Retina (tissue), 1 donor: ENCODE measurements at regions not wholly inside any gene's neighbourhood (a gene's known extent, or its start where the extent isn't known, plus 50 kb on each side); places are given as distances from the start of the nearest gene placed in this dataset.
"Not testable (repeated sequence)": the region's sequence is repeated elsewhere in the genome, so short reads cannot be mapped to it uniquely, and the experiment has no call there.

ENCODE experiments used
- DNase-seq: peaks from one replicate; pipeline ENCODE4 v3.0.0-alpha.2; 2016

DNA sequence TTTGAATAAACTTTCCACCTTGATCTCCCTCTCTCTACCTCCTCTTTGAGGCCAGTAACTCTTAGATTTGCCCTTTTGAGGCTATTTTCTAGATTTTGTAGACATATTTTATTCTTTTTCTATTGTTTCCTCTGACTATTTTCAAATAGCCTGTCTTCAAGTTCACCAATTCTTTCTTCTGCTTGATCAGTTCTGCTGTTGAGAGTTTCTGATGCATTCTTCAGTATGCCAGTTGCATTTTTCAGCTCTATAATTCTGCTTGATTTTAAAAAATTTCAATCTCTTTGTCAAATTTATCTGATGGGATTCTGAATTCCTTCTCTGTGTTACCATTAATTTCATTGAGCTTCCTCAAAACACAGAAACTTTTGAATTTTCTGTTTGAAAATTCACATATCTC, 257.5 kb downstream of the HAPSTR1 start:
- no peak for DNase-seq

DNA sequence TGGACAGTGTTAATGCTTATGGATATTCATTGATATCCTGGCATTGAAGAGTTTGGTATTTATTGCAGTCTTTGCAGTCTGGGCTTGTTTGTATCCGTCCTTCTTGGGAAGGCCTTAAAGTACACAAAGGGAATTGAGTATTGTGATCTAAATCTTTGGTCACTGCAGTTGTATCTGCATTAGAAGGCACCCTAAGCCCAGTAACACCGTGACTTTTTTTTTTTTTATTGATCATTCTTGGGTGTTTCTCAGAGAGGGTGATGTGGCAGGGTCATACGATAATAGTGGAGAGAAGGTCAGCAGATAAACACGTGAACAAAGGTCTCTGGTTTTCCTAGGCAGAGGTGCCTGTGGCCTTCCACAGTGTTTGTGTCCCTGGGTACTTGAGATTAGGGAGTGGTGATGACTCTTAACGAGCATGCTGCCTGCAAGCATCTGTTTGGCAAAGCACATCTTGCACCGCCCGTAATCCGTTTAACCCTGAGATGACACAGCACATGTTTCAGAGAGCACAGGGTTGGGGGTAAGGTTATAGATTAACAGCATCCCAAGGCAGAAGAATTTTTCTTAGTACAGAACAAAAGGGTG, 258.0 kb downstream of the HAPSTR1 start:
- not testable (repeated sequence) for DNase-seq

DNA sequence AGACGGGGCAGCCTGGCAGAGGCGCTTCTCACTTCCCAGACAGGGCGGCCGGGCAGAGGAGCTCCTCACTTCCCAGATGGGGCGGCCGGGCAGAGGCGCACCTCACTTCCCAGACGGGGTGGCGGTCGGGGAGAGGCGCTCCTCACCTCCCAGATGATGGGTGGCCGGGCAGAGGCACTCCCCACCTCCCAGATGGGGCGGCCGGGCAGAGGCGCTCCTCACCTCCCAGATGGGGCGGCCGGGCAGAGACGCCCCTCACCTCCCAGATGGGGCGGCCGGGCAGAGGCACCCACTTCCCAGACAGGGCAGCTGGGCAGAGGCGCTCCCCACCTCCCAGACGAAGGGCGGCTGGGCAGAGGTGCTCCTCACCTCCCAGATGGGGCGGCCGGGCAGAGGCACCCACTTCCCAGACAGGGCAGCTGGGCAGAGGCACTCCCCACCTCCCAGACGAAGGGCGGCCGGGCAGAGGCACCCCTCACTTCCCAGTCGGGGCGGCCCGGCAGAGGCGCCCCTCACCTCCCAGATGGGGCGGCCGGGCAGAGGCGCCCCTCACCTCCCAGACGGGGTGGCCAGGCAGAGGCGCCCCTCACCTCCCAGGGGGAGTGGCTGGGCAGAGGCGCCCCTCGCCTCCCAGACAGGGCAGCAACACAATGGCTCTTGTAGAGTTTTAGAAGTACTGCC, 258.8 kb downstream of the HAPSTR1 start:
- not testable (repeated sequence) for DNase-seq

DNA sequence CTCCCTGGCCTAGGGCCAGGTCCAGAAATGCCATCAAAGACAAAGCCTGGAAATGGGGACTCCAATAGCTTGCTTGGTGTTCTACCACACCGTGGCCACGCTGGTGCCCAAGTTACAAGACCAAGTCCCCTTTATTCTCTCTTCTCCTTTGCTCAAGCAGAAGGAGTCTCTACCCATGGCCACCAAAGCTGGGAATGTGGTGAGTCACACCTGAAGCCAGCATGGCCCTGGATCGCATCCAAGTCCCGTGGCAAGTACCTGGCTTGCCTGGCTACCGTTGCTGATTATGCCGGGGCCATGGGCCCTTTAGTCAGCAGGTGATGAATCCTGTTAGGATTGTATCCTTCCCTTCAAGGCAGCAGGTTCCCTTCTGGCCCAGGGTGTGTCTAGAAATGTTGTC, 260.0 kb downstream of the HAPSTR1 start:
- no peak for DNase-seq

DNA sequence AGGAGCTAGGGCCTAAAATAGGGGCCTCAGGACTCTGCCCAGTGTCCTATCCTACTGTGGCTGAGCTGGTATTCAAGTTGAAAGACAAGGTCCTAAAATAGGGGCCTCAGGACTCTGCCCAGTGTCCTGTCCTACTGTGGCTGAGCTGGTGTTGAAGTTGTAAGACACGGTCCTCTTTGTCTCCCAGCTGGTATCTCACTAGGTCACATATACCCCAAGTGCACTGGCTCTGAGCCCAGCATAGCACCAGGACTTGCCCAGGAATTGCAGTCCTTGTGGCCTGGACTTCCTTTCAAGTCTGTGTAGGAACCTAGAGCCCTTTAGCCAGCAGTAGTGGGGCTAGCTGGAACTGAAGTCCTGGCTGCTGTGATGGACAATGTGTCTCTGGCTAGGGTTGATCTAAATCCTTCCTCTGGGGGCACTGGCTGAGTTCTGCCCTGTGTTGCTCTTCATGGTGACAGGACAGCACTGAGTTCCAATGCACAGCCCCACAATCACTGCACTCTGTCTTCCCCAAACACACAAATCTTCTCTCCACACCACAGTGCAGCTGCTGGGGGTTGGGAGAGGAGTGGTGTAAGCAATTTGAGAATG, 260.5 kb downstream of the HAPSTR1 start:
- DNase-seq, result no peak

DNA sequence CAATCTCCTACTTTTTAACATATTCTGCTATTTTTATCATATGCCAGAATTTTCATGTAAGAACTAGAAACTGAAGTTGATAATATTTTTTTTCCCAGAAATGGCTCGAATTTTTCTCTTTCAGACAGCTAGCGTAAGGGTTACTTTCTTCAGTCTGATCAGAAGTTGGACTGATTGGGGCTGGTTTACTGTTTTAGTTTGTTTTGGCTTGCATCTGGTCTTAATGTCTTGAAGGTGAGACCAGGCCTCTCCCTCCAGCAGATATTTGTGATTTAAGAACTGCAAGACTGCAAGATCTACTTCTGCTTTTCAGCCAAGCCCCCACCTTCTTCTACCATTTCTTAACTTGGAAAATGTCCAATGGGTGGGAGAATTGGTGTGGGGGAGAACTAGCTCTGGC, 266.4 kb downstream of the HAPSTR1 start:
- DNase-seq, result no peak

DNA sequence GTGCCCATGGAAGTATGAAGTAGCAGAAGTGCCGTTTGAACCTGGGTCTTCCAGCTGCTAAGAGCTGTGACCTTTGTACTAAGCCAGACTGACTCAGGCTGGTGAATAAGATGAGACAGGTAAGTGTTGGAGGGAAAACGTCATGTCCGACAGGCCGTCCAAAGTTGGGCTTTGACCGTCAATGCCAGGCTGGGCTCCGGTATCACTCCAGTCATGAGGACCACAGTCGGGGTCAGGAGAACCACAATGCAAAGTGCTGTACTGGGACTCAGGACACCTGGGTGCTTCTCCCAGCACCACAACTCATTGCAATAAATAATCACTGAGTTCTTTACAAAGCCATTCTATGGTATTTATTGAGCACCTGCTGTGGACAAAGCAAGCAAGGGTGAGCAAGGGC, 268.6 kb downstream of the HAPSTR1 start:
- DNase-seq, result no peak

DNA sequence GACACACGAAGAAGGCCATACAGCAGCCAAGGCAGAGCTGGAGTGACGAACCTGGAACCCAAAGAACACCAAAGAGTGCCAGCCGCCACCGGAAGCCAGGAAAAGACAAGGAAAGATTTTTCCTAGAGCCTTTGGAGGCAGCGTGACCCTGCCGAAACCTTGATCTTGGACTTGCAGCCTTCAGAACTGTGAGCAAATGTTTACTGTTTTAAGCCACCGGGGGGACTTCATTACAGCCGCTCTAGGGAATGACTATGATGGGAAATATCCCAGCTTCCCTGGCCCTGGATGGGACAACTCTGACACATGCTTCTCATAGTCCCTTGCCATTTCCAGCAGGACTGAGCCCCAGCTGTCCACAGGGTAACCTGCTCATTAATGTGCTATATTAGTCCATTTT, 270.6 kb downstream of the HAPSTR1 start:
- DNase-seq, result no peak

DNA sequence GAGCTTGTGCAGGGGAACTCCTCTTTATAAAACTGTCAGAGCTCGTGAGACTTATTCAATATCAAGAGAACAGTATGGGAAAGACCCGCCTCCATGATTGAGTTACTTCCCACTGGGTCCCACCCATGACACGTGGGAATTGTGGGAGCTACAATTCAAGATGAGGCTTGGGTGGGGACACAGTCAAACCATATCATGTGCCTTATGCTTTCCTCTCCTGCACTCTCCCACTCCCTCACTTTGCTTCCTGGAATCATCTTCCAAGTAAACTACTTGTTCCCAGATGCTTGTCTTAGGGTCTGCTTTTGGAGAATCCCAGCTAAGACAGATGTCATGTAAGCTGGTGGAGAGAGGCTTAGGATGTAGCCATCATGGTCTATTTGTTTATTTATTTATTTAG, 271.2 kb downstream of the HAPSTR1 start:
- DNase-seq, result no peak

DNA sequence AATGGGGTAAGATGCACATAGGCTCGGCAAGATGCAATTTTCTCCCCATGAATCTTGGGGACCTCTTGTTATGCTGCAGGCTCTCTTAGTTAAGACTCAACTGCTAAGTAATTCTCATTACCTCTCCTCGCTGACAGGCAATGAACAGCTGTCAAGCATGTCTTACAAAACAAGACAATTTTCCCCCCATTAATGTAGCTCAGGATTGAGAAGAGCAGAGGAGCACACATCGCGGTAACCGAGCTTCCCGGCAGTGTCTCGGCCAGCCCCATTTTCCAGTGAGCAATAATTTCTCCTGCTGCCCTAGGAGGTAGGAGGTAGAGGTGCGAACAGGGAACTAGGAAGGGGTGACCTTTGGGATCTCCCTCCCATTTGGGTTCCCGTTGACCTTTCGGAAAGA, 272.1 kb downstream of the HAPSTR1 start:
- no peak for DNase-seq

DNA sequence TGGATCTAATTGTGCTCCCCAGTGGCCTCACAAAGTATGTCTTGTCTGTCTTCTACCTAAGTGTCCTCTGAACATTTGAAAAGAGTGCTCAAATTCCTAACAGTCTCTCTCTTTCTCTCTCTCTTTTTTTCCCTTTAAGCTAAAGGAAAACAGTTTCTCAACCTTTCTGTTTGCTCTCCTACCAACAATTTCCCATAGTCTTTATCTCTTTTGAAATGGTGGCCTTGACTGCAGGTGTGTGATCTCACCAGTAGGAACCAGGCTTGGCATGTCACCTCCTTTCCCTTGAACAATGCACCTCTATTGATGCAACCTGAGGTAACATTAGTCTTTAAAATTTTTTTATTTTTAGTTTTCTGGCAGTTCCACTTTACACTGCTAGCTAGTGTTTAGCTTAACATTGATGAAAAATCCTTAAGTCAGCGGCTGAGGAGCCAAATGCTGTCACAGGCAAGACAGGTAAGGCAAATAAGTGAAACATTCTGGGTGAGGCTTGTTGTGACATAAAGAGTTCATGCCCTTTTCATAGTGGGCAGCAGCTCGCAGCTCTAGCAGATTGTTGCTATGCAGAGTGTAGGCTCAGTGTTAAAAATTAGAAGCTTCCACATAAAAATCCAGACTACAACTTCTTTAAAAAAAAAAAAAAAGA, 273.4 kb downstream of the HAPSTR1 start:
- DNase-seq, result no peak

DNA sequence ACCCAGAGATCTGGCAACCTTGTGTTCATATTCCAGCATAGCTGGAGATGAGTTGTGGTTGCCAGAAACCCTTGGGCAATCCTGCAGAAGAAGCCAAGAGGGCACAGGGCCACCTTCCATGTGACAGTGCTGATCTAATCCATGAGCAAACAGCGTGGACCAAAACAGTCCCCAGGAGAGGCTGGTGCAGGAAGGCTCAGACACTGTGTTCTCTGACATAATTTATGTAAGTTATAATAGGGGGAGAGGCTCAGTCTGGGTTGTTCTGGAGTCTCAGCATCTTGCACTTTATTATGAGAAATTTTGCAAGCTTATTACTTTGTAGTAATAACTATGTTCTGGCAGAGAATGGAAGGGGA, 273.9 kb downstream of the HAPSTR1 start:
- DNase-seq, result no peak

DNA sequence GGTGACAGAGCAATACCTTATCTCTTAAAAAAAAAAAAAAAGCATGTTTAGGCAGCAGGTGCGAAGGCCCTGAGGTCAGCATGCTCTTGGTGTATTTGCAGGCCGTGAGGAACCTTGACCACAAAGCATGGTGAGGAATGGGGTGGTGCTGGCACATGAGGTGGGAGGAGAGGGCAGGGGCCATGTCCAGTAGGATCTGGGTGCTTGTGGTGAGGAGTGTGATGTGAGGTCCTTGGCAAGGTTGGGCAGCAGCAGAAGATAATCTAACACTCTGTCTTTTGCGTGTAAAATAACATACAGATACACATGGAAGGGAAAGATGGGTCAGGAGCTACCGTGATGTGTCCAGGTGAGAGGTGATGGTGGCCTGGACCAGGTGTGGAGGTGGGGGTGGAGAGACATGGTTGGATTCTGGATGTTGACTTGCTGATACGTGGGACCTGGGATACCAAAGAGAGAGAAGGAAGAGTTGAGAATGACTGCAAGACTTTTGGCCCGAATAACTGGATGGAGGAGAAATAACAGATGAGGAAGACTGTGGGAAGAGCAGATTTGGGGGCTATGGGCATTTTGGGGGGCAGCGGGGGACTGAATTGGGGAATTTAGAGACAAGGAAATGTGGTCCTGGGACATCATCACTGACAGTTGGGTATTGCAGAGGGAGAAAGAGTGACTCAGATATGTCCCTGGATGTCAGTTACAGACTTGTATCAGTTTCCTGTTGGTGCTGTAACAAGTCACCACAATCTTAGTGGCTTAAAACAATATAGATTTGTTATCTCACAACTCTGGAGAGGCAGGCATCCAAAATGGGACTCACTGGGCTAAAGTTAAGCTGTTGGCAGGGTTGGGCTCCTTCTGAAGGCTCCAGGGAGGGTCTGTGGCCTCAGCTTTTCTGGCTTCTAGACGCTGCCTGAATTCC, 274.9 kb downstream of the HAPSTR1 start:
- no peak for DNase-seq

DNA sequence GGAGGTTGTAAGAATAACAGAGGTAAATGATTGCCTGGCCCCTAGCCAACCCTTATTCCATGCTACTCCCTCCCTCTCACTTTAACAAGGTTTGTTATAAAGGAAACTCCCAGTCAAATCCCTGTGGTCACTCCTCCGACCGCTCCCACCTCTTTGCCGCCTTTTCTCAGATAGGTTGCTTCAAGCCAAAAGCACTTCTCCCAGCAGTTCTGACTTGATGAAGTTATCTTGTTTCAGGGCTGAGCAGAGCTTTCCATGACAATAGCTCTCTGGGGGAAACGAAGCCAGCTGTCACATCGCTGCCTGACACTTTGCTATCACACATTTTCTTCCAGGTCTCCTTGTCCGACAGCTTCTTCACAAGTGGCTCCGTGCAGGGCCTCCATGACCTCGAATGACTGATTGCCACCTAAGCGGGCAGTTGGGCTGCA, 278.6 kb downstream of the HAPSTR1 start:
- DNase-seq, result peak; percentile 36

DNA sequence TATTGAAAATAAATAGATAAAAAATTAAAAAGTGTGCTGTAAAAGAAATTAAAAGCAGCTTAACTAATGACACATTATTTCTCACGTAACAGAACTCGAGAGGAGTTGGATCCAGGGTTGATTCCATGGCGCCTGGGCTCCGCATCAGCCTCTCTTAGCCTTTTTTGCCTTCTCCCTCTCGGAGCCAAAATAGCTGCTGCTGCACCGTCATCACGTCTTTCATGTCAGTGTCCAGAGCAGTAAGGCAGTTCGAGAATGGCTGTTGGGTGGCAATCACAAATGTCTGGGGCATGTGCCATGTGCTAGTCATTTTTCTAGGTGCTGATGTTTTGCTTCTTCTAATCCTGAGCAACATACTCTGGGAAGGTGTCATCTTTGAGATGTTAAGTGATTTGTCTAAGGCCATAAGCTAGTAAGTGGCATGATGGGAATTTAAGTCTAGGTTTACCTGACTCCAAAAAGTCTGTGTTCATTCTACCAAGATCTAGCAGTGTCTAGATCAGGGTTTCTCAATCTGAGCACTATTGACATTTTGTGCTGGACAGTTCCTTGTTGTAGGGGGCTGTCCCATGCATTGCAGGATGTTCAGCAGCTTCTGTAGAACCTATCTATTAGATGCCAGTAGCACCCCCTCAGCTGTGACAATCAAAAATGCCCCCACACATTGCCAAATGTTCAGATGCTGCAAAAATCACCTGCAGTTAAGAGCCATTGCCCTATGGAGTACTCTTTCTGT, 280.4 kb downstream of the HAPSTR1 start:
- no peak for DNase-seq

DNA sequence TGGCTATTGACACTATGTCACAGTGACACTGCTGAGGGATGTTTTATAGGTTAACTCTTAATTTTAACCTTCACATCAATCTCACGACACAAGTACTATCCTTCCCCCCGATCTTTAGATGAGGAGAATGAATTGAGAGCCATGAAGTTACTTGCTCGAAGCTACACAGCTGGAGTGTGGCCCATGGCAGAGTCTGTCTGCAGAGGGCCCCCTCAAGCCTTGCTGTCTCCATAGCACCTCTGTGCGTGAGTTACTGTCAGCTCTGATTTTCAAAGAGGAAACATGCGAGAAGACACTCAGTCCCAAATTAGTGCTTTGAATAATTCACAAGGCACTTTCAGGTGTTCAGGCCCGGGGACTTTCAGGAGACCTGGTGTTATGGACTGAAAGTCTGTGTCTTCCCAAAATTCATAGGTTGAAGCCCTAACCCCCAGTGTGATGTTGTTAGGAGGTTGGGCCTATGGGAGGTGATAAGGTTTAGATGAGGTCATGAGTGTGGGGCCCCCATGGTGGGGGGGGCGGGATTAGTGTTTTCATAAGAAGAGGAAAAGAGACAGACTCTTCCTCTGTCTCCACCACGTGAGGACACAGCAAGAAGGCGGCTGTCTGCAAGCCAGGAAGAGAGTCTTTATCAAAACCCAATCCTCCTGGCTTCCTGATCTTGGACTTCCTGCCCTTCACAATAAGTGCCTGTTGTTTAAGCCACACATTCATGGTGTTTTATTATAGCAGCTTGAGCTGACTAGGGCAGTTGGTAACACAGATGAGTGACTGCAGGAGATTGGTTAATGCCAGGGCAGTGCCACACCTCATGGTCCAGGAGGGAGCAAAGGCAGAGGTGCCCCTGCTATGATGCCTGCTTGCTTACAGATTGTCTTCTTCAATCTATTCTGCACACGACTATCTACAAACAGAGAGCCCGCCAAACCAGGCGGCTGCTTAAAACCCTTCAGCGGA, 281.8 kb downstream of the HAPSTR1 start:
- DNase-seq, result no peak

DNA sequence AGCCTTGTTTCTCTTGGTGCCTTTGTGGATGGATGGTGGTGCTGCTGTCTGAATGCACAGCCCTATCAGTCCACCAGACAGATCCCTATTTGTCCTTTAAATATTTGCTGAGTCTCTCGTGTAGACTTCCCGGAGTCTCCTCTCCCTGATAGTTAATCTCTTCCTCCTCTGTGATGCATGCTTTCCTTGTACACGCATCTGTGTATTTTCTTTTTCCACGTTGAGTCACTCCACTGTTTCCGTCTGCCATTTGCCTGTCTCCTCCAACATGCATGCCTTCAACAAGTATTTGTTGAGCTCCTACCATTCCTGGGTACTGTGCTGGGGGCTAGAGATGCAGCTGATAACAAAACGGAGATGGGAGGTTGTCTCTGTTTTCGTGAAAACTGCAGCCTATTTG, 282.6 kb downstream of the HAPSTR1 start:
- no peak for DNase-seq

DNA sequence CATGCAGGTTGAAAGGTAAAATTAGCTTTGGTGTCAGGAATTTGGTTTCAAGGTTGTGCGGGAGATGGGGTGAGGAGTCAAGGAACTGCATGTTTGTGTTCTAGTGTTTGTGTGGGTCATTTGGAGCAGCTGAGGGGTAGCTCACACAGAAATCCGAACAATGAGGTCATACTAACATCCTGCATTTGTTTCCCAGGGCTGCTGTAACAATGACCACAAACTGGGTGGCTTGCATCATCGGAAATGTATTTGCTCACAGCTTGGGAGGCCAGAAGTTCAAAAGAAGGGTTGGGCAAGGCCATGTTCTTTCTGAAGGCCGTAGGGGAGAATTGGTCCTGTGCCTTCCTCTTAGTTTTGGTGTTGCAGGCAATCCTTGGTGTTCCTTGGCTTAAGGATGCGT, 287.4 kb downstream of the HAPSTR1 start:
- no peak for DNase-seq

DNA sequence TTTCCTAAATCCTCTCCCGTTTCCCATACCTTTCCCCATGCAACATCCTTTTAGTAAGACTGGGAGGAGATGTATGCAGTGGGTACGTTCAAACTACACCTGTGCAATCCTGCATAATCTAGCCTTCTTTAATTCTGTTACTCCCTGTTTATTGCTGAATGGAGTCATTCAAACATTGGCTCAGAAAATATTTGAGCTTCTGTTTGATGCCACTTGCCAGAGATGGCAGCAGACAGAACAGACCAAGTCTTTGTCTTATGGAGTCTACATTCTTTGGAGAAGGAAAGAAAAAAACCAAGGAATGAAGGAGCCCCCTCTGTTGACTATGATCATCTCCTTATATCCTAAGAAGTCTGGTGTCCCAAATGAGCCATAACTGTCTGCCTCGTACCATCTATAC, 288.8 kb downstream of the HAPSTR1 start:
- DNase-seq, result no peak

DNA sequence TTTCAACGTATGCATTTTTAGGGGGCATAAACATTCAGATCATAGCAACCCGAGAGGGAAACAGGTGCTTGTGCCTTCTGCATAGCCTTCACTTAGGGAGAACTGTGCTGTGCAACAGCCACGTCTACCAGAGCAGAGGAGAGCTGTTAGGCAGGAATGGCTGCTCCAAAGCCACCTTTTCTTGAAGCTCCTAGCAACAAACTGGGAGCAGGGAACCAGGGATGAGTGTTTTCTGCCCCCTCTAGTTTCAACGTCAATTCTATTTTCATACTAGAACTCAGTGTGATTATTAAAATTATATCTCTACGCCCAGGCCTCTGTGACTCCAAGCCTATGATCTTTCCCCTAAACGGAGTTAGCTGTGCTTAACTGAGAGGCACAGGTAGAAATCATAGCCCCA, 290.0 kb downstream of the HAPSTR1 start:
- no peak for DNase-seq

DNA sequence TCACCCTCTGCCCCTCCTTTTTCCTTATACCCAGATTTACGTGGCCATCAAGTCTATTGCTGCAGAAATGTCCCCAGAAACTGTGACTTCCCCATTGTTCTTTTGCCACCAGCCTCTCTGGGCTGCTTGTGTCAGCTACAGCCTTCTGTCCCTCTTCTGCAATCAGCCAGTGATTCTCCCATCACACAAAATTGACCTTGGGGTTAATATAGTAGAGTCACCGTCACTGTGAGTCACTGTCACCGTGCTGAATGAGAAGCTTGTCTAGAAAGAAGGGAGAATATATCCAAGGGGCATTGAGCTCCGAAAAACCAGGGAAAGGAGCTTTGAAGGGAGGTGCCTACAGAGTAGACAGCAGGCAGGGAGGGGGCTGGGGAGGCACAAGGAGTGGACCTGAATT, 290.5 kb downstream of the HAPSTR1 start:
- DNase-seq, result no peak
